ENCODE measurements at regions not wholly inside any gene's neighbourhood (a gene's known extent, or its start where the extent isn't known, plus 50 kb on each side); places are given as distances from the start of the nearest gene placed in this dataset.
"Not testable (repeated sequence)": the region's sequence is repeated elsewhere in the genome, so short reads cannot be mapped to it uniquely, and the experiment has no call there.

GRCh38 chr11:22456993-22457762 is 119.0 kb downstream of the SLC17A6 start:
- DNase-seq: no peak
- H3K36me3 ChIP-seq (ENCODE audit: control insufficient read depth, insufficient read depth, low read length): no peaks in the 10 kb centered on the region
- no peaks in the 10 kb centered on the region for H3K4me1 ChIP-seq (ENCODE audit: control insufficient read depth, insufficient read depth, low read length)
- H3K27ac ChIP-seq (ENCODE audit: low read length): no peak overlapping the region
- WGBS (ENCODE audit: insufficient coverage): 57% methylated on average over 1 of the region's 1 CpG
- H3K4me3 ChIP-seq (ENCODE audit: low read length): no peak overlapping the region
- H3K9me3 ChIP-seq (replicated peaks; ENCODE audit: control insufficient read depth, low read depth, low read length): no peaks in the 10 kb centered on the region
- H3K27me3 ChIP-seq (ENCODE audit: control insufficient read depth, insufficient read depth, low read length): no peaks in the 10 kb centered on the region

DNA sequence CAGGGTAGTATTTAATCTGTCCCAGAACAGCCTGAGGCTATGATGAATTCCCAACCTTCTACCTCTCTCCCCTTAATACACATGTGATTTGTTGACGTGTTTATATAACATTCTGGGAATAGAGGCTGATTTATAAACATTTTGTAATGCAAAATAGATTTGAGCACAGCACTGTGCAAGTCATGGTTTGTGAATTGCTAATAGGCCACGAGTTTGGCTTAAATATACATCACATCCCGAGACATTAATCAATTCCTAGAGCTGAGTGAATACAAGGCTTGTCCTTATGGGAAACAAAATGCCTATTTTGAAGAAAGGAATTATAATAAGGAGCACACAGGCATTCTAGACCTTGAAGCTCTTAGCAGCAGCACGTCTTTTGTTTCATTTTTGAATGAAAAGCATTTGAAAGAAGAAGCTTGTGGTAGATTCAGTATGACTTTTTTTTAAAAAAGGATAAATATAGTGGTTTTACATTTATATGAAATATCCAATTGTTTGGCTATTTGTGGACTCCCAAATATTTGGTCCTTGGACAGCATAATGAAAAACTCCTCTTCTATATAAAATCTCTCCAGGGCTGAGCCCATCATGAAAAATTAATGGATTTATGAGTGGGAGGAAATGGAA is 116.4 kb downstream of the SLC17A6 start:
- H3K36me3 ChIP-seq (ENCODE audit: control insufficient read depth, insufficient read depth, low read length): no peaks in the 10 kb centered on the region
- no peak for DNase-seq
- WGBS (ENCODE audit: insufficient coverage): no CpG with 5 or more reads among the region's 4 CpGs
- no peak overlapping the region for H3K27ac ChIP-seq (ENCODE audit: low read length)
- H3K9me3 ChIP-seq (replicated peaks; ENCODE audit: control insufficient read depth, low read depth, low read length): no peaks in the 10 kb centered on the region
- H3K4me3 ChIP-seq (ENCODE audit: low read length): no peak overlapping the region
- no peaks in the 10 kb centered on the region for H3K27me3 ChIP-seq (ENCODE audit: control insufficient read depth, insufficient read depth, low read length)
- no peaks in the 10 kb centered on the region for H3K4me1 ChIP-seq (ENCODE audit: control insufficient read depth, insufficient read depth, low read length)

GRCh38 chr11:22449441-22449840 is 111.3 kb downstream of the SLC17A6 start:
- Histone ChIP-seq H3K27me3 (ENCODE audit: control insufficient read depth, insufficient read depth, low read length) (no peaks in the 10 kb centered on the region), H3K4me1 (ENCODE audit: control insufficient read depth, insufficient read depth, low read length) (no peaks in the 10 kb centered on the region), H3K4me3 (ENCODE audit: low read length) (no peak overlapping the region), H3K36me3 (ENCODE audit: control insufficient read depth, insufficient read depth, low read length) (no peaks in the 10 kb centered on the region), H3K9me3 (replicated peaks; ENCODE audit: control insufficient read depth, low read depth, low read length) (no peaks in the 10 kb centered on the region), H3K27ac (ENCODE audit: low read length) (no peak overlapping the region)
- DNase-seq: no peak

GRCh38 chr11:22444076-22444475 is 105.9 kb downstream of the SLC17A6 start:
- peak overlapping the region; percentile 65 for H3K27ac ChIP-seq (ENCODE audit: low read length)
- peak; percentile 84 for DNase-seq
- H3K4me3 ChIP-seq (ENCODE audit: low read length): no peak overlapping the region
- H3K9me3 ChIP-seq (replicated peaks; ENCODE audit: control insufficient read depth, low read depth, low read length): no peaks in the 10 kb centered on the region
- no peaks in the 10 kb centered on the region for H3K4me1 ChIP-seq (ENCODE audit: control insufficient read depth, insufficient read depth, low read length)
- H3K36me3 ChIP-seq (ENCODE audit: control insufficient read depth, insufficient read depth, low read length): no peaks in the 10 kb centered on the region
- no peaks in the 10 kb centered on the region for H3K27me3 ChIP-seq (ENCODE audit: control insufficient read depth, insufficient read depth, low read length)
- no CpG with 5 or more reads among the region's 2 CpGs for WGBS (ENCODE audit: insufficient coverage)

GRCh38 chr11:22441831-22442230 is 103.7 kb downstream of the SLC17A6 start:
- no peaks in the 10 kb centered on the region for H3K36me3 ChIP-seq (ENCODE audit: control insufficient read depth, insufficient read depth, low read length)
- H3K27ac ChIP-seq (ENCODE audit: low read length): no peak overlapping the region
- no peaks in the 10 kb centered on the region for H3K4me1 ChIP-seq (ENCODE audit: control insufficient read depth, insufficient read depth, low read length)
- no peaks in the 10 kb centered on the region for H3K9me3 ChIP-seq (replicated peaks; ENCODE audit: control insufficient read depth, low read depth, low read length)
- DNase-seq: no peak
- no CpG with 5 or more reads among the region's 1 CpG for WGBS (ENCODE audit: insufficient coverage)
- no peaks in the 10 kb centered on the region for H3K27me3 ChIP-seq (ENCODE audit: control insufficient read depth, insufficient read depth, low read length)
- H3K4me3 ChIP-seq (ENCODE audit: low read length): no peak overlapping the region

DNA sequence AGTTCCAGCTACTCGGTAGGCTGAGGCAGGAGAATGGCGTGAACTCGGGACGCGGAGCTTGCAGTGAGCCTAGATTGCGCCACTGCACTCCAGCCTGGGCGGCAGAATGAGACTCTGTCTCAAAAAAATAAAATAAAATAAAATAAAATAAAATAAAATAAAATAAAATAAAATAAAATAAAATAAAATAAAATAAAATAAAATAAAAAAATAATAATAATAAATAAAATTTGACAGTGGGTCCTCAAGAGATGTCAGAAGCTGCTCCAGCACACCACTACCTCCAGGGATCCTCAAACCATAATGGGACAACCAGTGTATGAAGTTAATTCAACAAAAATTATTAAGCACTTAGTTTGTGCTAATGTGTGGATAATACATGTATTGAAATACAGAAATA is 97.4 kb downstream of the SLC17A6 start:
- no CpG with 5 or more reads among the region's 7 CpGs for WGBS (ENCODE audit: insufficient coverage)
- H3K36me3 ChIP-seq (ENCODE audit: control insufficient read depth, insufficient read depth, low read length); H3K27ac ChIP-seq (ENCODE audit: low read length); H3K9me3 ChIP-seq (replicated peaks; ENCODE audit: control insufficient read depth, low read depth, low read length); H3K27me3 ChIP-seq (ENCODE audit: control insufficient read depth, insufficient read depth, low read length); DNase-seq; H3K4me3 ChIP-seq (ENCODE audit: low read length); H3K4me1 ChIP-seq (ENCODE audit: control insufficient read depth, insufficient read depth, low read length): not testable (repeated sequence)

DNA sequence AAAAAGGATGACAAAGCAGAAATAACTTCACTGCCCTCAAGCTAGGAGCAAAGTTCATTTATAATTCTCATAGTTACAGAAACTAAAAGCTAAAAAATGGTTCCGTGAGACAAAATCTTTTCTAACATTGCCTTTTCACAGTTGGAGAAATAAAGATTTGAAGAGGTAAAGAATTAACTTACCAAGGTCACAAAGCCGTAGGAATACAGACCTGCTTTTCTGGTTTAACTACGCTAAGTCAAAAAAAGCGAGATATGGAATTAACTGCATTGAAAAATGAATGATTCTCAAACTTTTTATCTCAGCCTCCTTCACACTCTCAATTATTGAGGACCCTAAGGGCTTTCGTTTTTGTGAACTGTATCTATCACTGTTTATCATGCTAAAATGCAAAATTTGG is 95.3 kb downstream of the SLC17A6 start:
- no peaks in the 10 kb centered on the region for H3K9me3 ChIP-seq (replicated peaks; ENCODE audit: control insufficient read depth, low read depth, low read length)
- H3K4me3 ChIP-seq (ENCODE audit: low read length): no peak overlapping the region
- no peaks in the 10 kb centered on the region for H3K36me3 ChIP-seq (ENCODE audit: control insufficient read depth, insufficient read depth, low read length)
- WGBS (ENCODE audit: insufficient coverage): no CpG with 5 or more reads among the region's 5 CpGs
- H3K4me1 ChIP-seq (ENCODE audit: control insufficient read depth, insufficient read depth, low read length): peaks cover 7% of the 10 kb centered on the region
- H3K27me3 ChIP-seq (ENCODE audit: control insufficient read depth, insufficient read depth, low read length): no peaks in the 10 kb centered on the region
- DNase-seq: no peak
- H3K27ac ChIP-seq (ENCODE audit: low read length): peak overlapping the region; percentile 96

- Histone ChIP-seq H3K36me3 (ENCODE audit: control insufficient read depth, insufficient read depth, low read length) (no peaks in the 10 kb centered on the region), H3K4me3 (ENCODE audit: low read length) (peak overlapping the region; percentile 48), H3K27ac (ENCODE audit: low read length) (peak overlapping the region; percentile 96), H3K4me1 (ENCODE audit: control insufficient read depth, insufficient read depth, low read length) (peaks cover 7% of the 10 kb centered on the region), H3K9me3 (replicated peaks; ENCODE audit: control insufficient read depth, low read depth, low read length) (no peaks in the 10 kb centered on the region), H3K27me3 (ENCODE audit: control insufficient read depth, insufficient read depth, low read length) (no peaks in the 10 kb centered on the region)
- WGBS (ENCODE audit: insufficient coverage): 7% methylated on average over 5 of the region's 5 CpGs
- DNase-seq: no peak
Observed at GRCh38 chr11:22433094-22433455, 94.9 kb downstream of the SLC17A6 start.

GRCh38 chr11:22432291-22433093 is 94.3 kb downstream of the SLC17A6 start:
- Histone ChIP-seq H3K36me3 (ENCODE audit: control insufficient read depth, insufficient read depth, low read length) (no peaks in the 10 kb centered on the region), H3K9me3 (replicated peaks; ENCODE audit: control insufficient read depth, low read depth, low read length) (no peaks in the 10 kb centered on the region), H3K27me3 (ENCODE audit: control insufficient read depth, insufficient read depth, low read length) (no peaks in the 10 kb centered on the region), H3K4me1 (ENCODE audit: control insufficient read depth, insufficient read depth, low read length) (peaks cover 7% of the 10 kb centered on the region), H3K27ac (ENCODE audit: low read length) (peak overlapping the region; percentile 96), H3K4me3 (ENCODE audit: low read length) (peak overlapping the region; percentile 48)
- WGBS (ENCODE audit: insufficient coverage): 3% methylated on average over 32 of the region's 40 CpGs
- DNase-seq: peak; percentile 92

DNA sequence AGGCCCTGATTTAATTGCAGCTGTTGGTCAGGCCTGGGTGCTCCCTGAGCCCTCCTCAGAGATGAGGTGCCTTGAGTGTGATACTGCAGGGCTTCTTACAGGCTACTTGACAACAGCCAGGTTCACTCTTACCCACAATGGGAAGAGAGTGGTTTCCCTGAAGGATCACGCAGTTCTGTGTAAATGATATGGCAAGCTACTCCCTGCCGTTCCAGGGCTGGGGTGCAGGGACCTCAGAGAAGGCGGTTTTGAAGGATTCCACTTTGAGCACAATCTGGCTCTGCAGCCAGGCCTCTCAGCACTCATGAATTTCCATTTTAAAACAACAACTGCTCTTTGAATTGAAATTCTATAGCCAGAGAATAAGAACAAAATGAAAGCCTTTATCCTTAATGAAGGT is 92.9 kb downstream of the SLC17A6 start:
- Histone ChIP-seq H3K27me3 (ENCODE audit: control insufficient read depth, insufficient read depth, low read length) (no peaks in the 10 kb centered on the region), H3K4me1 (ENCODE audit: control insufficient read depth, insufficient read depth, low read length) (peaks cover 7% of the 10 kb centered on the region), H3K4me3 (ENCODE audit: low read length) (no peak overlapping the region), H3K27ac (ENCODE audit: low read length) (peak overlapping the region; percentile 59), H3K36me3 (ENCODE audit: control insufficient read depth, insufficient read depth, low read length) (no peaks in the 10 kb centered on the region), H3K9me3 (replicated peaks; ENCODE audit: control insufficient read depth, low read depth, low read length) (no peaks in the 10 kb centered on the region)
- WGBS (ENCODE audit: insufficient coverage): no CpG with 5 or more reads among the region's 3 CpGs
- peak; percentile 37 for DNase-seq

Measured in muscle of leg (tissue), 3 donors.